SK-N-MC (cell line): ENCODE measurements at regions not wholly inside any gene's neighbourhood (a gene's known extent, or its start where the extent isn't known, plus 50 kb on each side); places are given as distances from the start of the nearest gene placed in this dataset.

Experiments used
- EZH2 ChIP-seq: fragments of 200-600 bp; sonication (generic); IDR thresholded peaks from one replicate; pipeline ENCODE4 v1.6.1; 2017; ENCODE audit warnings: antibody characterized with exemption
- POLR2AphosphoS5 ChIP-seq: IDR thresholded peaks from 2 replicates; pipeline ENCODE4 v1.6.1; 2012; ENCODE audit warnings: mild to moderate bottlenecking, low read depth, low read length, borderline replicate concordance

DNA sequence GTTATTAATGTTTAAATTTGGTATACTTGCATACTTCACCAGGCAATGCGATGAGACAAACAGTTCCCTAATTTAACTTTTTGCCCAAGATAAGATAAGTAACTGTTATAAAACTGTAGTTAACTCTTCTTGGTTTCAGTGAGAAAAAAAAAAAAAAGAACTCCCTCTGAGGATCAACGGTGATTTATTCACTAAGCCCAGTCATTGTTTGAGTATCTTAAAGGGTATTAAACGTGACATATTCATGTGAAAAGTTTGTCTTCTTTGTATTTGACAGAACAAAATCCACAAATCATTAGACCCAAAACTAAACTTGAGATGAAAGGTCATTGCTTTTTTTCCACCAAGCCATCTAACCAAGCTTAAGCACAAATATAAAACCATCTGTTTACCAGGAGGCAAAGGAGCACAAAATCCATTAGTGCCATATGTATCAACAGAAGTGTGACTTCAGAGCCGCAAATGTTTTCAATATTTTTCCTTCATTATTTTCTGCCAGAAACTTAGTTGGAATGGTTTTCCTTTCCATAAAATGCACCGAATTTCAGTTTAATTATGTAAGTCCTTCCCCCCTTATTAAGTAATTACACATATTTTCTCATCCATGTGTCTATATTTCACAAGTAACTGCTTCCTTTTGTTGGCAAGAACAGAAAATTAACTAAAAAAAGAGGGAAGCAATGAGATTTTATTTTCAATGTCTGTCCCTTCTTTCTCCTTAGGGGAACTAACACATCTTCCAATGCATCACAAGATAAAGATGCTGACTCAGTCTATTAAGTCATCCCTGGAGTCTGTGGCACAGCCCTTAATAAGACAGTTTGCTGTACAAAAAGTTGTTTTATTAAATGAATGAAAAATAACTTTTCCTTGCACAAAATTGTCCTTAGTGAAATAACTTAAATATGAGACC is 92.2 kb upstream of the RAP2B start:
- TF ChIP-seq POLR2AphosphoS5 (no peak), EZH2 (no peak)
